Testis (tissue), 2 donors: ENCODE measurements at regions not wholly inside any gene's neighbourhood (a gene's known extent, or its start where the extent isn't known, plus 50 kb on each side); places are given as distances from the start of the nearest gene placed in this dataset.

Experiments
- POLR2A ChIP-seq: fragments of 450-650 bp; IDR thresholded peaks from one replicate; pipeline ENCODE4 v1.6.1; 2017; ENCODE audit warnings: antibody characterized with exemption, mild to moderate bottlenecking, moderate library complexity
- TF ChIP-seq, protein P1 (sequence below), 3 experiments: fragments of 450-650 bp in 2 of 3; fragments of 200-600 bp in 1 of 3; sonication (generic) in 1 of 3; IDR thresholded peaks; one replicate each; pipeline ENCODE4 v1.5.1; 2016 to 2019; ENCODE audit warnings: antibody characterized with exemption in 3 of 3, mild to moderate bottlenecking in 2 of 3, moderate library complexity in 1 of 3

GRCh38 chr1:194181845-194182244 is 995.4 kb upstream of the B3GALT2 start:
- no peak for TF ChIP-seq POLR2A
- TF ChIP-seq, protein P1, sequence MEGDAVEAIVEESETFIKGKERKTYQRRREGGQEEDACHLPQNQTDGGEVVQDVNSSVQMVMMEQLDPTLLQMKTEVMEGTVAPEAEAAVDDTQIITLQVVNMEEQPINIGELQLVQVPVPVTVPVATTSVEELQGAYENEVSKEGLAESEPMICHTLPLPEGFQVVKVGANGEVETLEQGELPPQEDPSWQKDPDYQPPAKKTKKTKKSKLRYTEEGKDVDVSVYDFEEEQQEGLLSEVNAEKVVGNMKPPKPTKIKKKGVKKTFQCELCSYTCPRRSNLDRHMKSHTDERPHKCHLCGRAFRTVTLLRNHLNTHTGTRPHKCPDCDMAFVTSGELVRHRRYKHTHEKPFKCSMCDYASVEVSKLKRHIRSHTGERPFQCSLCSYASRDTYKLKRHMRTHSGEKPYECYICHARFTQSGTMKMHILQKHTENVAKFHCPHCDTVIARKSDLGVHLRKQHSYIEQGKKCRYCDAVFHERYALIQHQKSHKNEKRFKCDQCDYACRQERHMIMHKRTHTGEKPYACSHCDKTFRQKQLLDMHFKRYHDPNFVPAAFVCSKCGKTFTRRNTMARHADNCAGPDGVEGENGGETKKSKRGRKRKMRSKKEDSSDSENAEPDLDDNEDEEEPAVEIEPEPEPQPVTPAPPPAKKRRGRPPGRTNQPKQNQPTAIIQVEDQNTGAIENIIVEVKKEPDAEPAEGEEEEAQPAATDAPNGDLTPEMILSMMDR (IDR thresholded peaks at IDR 0.05), result no peak
